ENCODE measurements at regions not wholly inside any gene's neighbourhood (a gene's known extent, or its start where the extent isn't known, plus 50 kb on each side); places are given as distances from the start of the nearest gene placed in this dataset.

GRCh38 chr4:54861201-54861600, 203.4 kb downstream of the KIT start:
- no peak for DNase-seq (ENCODE audit: low read depth)
- H3K36me3 ChIP-seq (ENCODE audit: control insufficient read depth, insufficient read depth, low read length): no peaks in the 10 kb centered on the region
- H3K4me3 ChIP-seq (ENCODE audit: low read depth, low read length): no peak overlapping the region
- H3K27me3 ChIP-seq (ENCODE audit: control insufficient read depth, insufficient read depth, low read length): no peaks in the 10 kb centered on the region
- no peak for TF ChIP-seq CTCF (IDR thresholded peaks at IDR 0.05; ENCODE audit: insufficient read depth, low read length, poor library complexity, severe bottlenecking)

- Histone ChIP-seq H3K4me3 (ENCODE audit: low read depth, low read length) (no peak overlapping the region), H3K27me3 (ENCODE audit: control insufficient read depth, insufficient read depth, low read length) (no peaks in the 10 kb centered on the region), H3K36me3 (ENCODE audit: control insufficient read depth, insufficient read depth, low read length) (no peaks in the 10 kb centered on the region)
- no peak for DNase-seq (ENCODE audit: low read depth)
- TF ChIP-seq CTCF (IDR thresholded peaks at IDR 0.05; ENCODE audit: insufficient read depth, low read length, poor library complexity, severe bottlenecking): no peak
Measured at GRCh38 chr4:54855191-54855854, 197.6 kb downstream of the KIT start.

- Histone ChIP-seq H3K4me3 (ENCODE audit: low read depth, low read length) (no peak overlapping the region), H3K36me3 (ENCODE audit: control insufficient read depth, insufficient read depth, low read length) (no peaks in the 10 kb centered on the region), H3K27me3 (ENCODE audit: control insufficient read depth, insufficient read depth, low read length) (no peaks in the 10 kb centered on the region)
- TF ChIP-seq CTCF (IDR thresholded peaks at IDR 0.05; ENCODE audit: insufficient read depth, low read length, poor library complexity, severe bottlenecking): no peak
- no peak for DNase-seq (ENCODE audit: low read depth)
Measured at GRCh38 chr4:54852602-54853001, 194.8 kb downstream of the KIT start.

GRCh38 chr4:54852054-54852453, 194.3 kb downstream of the KIT start:
- no peaks in the 10 kb centered on the region for H3K36me3 ChIP-seq (ENCODE audit: control insufficient read depth, insufficient read depth, low read length)
- no peak overlapping the region for H3K4me3 ChIP-seq (ENCODE audit: low read depth, low read length)
- TF ChIP-seq CTCF (IDR thresholded peaks at IDR 0.05; ENCODE audit: insufficient read depth, low read length, poor library complexity, severe bottlenecking): no peak
- H3K27me3 ChIP-seq (ENCODE audit: control insufficient read depth, insufficient read depth, low read length): no peaks in the 10 kb centered on the region
- DNase-seq (ENCODE audit: low read depth): no peak

GRCh38 chr4:54844911-54845310, 187.2 kb downstream of the KIT start:
- Histone ChIP-seq H3K27me3 (ENCODE audit: control insufficient read depth, insufficient read depth, low read length) (no peaks in the 10 kb centered on the region), H3K36me3 (ENCODE audit: control insufficient read depth, insufficient read depth, low read length) (no peaks in the 10 kb centered on the region), H3K4me3 (ENCODE audit: low read depth, low read length) (no peak overlapping the region)
- DNase-seq (ENCODE audit: low read depth): no peak
- no peak for TF ChIP-seq CTCF (IDR thresholded peaks at IDR 0.05; ENCODE audit: insufficient read depth, low read length, poor library complexity, severe bottlenecking)

- Histone ChIP-seq H3K27me3 (ENCODE audit: control insufficient read depth, insufficient read depth, low read length) (no peaks in the 10 kb centered on the region), H3K36me3 (ENCODE audit: control insufficient read depth, insufficient read depth, low read length) (no peaks in the 10 kb centered on the region), H3K4me3 (ENCODE audit: low read depth, low read length) (no peak overlapping the region)
- no peak for DNase-seq (ENCODE audit: low read depth)
- TF ChIP-seq CTCF (IDR thresholded peaks at IDR 0.05; ENCODE audit: insufficient read depth, low read length, poor library complexity, severe bottlenecking): no peak
Measured at GRCh38 chr4:54843946-54844345, 186.2 kb downstream of the KIT start.

Data from kidney epithelial cell (primary cell).